ENCODE measurements at regions not wholly inside any gene's neighbourhood (a gene's known extent, or its start where the extent isn't known, plus 50 kb on each side); places are given as distances from the start of the nearest gene placed in this dataset.

GRCh38 chr15:61420546-61420945, 191.4 kb upstream of the RORA start:
- Mint-ChIP-seq H3K4me3 (no peak overlapping the region), H3K27ac (ENCODE audit: low read depth) (no peak overlapping the region), H3K4me1 (no peaks in the 10 kb centered on the region), H3K36me3 (ENCODE audit: insufficient read depth) (no peaks in the 10 kb centered on the region), H3K27me3 (peaks cover 36% of the 10 kb centered on the region), H3K9me3 (no peaks in the 10 kb centered on the region)
- ATAC-seq (replicated peaks; ENCODE audit: extremely low read depth, poor library complexity, severe bottlenecking) (no peak), DNase-seq (ENCODE audit: low spot score in 2 of 2) (no peak)

DNA sequence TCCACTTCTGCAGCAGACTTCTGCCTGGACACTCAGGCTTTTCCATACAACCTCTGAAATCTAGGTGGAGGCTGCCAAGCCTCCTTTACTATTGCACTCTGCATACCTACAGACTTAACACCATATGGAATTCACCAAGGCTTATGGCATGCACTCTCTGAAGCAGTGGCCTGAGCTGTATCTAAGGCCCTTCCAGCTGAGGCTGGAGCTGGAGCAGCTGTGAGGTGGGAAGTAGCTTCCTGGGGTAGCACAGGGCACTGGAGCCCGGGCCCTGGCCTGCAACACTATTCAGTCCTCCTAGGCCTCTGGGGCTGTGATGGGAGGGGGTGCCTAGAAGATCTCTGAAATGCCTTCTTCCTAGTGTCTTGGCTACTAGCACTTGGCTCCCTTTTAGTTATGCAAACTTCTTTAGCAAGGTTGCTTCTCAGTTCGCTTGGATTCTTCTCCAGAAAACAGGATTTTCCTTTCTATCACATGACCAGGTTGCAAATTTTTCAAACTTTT, 186.6 kb upstream of the RORA start:
- H3K4me1 Mint-ChIP-seq = no peaks in the 10 kb centered on the region
- ATAC-seq (replicated peaks; ENCODE audit: extremely low read depth, poor library complexity, severe bottlenecking) (no peak), DNase-seq (ENCODE audit: low spot score in 2 of 2) (no peak)
- no peaks in the 10 kb centered on the region for H3K36me3 Mint-ChIP-seq (ENCODE audit: insufficient read depth)
- no peak overlapping the region for H3K27ac Mint-ChIP-seq (ENCODE audit: low read depth)
- H3K27me3 Mint-ChIP-seq = peaks cover 39% of the 10 kb centered on the region
- H3K4me3 Mint-ChIP-seq = no peak overlapping the region
- no peaks in the 10 kb centered on the region for H3K9me3 Mint-ChIP-seq

DNA sequence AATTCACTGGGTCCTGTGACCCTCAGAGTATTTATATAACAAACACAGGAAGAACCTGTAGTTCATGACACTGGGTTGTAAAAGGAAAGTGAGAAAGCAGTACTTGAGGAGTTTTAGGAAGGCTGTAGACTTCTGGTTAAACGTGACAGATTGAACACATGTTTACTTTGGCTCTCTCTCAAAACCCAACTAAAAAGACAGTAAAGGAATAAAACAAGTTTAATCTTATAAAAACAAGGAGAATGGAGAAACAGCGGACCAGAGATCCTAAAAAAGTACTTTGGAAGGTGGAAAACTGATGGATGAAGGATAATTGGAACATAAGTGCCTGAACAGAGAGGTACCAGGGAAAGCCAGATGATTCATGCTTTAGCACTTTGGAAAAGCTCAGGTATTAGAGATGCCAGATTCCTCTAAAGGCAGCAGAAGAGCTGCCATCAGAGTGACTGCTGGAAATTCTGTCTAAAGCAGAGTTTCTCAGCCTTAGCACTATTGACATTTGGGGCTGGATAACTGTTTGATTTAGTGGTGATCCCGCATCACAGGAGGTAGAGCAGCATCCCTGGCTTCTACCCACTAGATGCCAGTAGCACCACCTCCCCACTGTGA, 182.9 kb upstream of the RORA start:
- Mint-ChIP-seq H3K9me3 (no peaks in the 10 kb centered on the region), H3K4me1 (no peaks in the 10 kb centered on the region), H3K27ac (ENCODE audit: low read depth) (no peak overlapping the region), H3K36me3 (ENCODE audit: insufficient read depth) (no peaks in the 10 kb centered on the region), H3K4me3 (no peak overlapping the region), H3K27me3 (peaks cover 51% of the 10 kb centered on the region)
- no peak for DNase-seq (ENCODE audit: low spot score in 2 of 2)
- ATAC-seq (replicated peaks; ENCODE audit: extremely low read depth, poor library complexity, severe bottlenecking) = no peak

GRCh38 chr15:61410662-61411061, 181.6 kb upstream of the RORA start:
- ATAC-seq (replicated peaks; ENCODE audit: extremely low read depth, poor library complexity, severe bottlenecking) = no peak
- Mint-ChIP-seq H3K36me3 (ENCODE audit: insufficient read depth) (no peaks in the 10 kb centered on the region), H3K4me3 (no peak overlapping the region), H3K27me3 (peaks cover 53% of the 10 kb centered on the region), H3K4me1 (no peaks in the 10 kb centered on the region), H3K9me3 (no peaks in the 10 kb centered on the region), H3K27ac (ENCODE audit: low read depth) (no peak overlapping the region)
- no peak for DNase-seq (ENCODE audit: low spot score in 2 of 2)

DNA sequence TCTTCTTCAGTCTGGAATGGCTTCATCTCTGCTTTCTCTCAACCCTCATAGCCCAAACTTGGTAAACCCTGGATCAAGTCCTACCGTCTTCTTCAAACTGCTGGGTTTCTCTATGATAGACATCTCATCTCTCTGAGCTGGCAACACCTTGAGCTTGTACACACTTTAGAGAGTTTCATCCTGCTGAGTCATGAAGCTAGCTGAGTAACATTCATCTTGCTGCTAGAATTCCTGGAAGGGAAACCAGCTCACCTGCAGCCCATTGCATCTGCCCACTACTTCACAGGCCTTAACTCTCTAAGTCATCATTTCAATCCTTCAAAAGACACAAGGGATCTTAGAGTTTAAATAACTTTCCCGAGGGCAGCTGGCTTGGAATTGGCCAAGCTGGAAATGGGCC, 175.5 kb upstream of the RORA start:
- no peak for ATAC-seq (replicated peaks; ENCODE audit: extremely low read depth, poor library complexity, severe bottlenecking)
- Mint-ChIP-seq H3K36me3 (ENCODE audit: insufficient read depth) (no peaks in the 10 kb centered on the region), H3K4me1 (no peaks in the 10 kb centered on the region), H3K9me3 (no peaks in the 10 kb centered on the region), H3K4me3 (no peak overlapping the region), H3K27me3 (peaks cover 69% of the 10 kb centered on the region), H3K27ac (ENCODE audit: low read depth) (no peak overlapping the region)
- no peak for DNase-seq (ENCODE audit: low spot score in 2 of 2)

DNA sequence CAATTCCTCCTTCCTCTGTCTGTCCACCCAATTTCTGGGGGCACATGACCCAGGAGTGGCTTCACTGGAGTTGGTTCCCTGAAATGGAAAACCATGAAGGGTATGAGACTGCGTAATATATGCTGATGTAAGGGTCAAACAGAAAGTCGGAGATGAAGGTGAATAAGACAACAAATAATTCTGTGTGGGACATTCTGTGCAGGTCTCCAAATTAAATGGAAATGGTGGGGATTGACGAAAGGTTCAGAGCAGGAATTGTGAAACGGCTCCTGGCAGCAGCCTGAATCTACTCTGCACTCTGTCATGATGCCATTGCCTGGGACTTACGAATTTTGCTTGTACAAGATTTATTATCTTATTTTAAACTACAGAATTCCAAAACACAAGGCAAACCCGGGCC, 174.8 kb upstream of the RORA start:
- Mint-ChIP-seq H3K36me3 (ENCODE audit: insufficient read depth) (no peaks in the 10 kb centered on the region), H3K4me3 (no peak overlapping the region), H3K9me3 (no peaks in the 10 kb centered on the region), H3K27me3 (peaks cover 67% of the 10 kb centered on the region), H3K27ac (ENCODE audit: low read depth) (no peak overlapping the region), H3K4me1 (no peaks in the 10 kb centered on the region)
- DNase-seq (ENCODE audit: low spot score in 2 of 2) = no peak
- no peak for ATAC-seq (replicated peaks; ENCODE audit: extremely low read depth, poor library complexity, severe bottlenecking)

DNA sequence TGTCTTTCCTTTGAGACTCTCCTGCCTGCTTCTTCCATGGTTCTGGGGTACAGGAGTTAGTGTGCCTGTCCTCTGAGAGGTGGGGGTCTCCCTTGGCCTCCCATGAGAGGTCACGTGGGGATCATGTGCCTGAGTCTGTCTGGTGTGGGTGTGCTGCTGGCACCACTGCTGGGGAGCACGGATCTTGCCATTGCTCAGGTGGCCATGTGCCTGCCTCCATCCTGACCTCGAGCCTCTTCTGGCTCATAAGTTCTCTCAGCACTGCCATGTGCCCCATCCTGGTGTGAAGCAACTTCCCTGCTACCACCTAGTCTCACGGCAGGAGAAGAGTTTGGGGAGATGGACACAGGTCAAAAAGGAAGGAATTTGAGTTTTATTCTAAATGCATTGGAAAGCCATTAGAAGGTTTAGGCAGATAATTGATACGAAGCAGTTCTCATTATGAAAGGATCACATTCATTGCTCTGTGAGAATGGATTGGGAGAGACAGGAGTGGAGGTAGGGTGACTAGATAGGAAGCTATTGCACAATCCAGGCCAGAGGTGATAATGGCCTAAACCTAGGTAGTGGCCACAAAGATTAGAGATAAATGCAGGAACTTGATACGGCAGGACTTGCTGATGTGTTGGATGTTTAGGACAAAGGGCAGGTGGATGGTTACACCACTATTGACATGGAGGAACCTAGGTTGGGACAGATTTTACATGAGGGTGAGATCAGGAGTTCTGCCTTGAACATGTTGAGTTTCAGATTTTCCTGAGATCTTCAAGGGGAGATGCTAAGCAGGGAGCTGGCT, 173.0 kb upstream of the RORA start:
- peaks cover 49% of the 10 kb centered on the region for H3K27me3 Mint-ChIP-seq
- no peak for ATAC-seq (replicated peaks; ENCODE audit: extremely low read depth, poor library complexity, severe bottlenecking)
- peaks cover 6% of the 10 kb centered on the region for H3K9me3 Mint-ChIP-seq

GRCh38 chr15:61398310-61398709, 169.2 kb upstream of the RORA start:
- H3K9me3 Mint-ChIP-seq = peaks cover 6% of the 10 kb centered on the region
- no peak for DNase-seq (ENCODE audit: low spot score in 2 of 2)
- no peaks in the 10 kb centered on the region for H3K4me1 Mint-ChIP-seq
- no peak overlapping the region for H3K27ac Mint-ChIP-seq (ENCODE audit: low read depth)
- H3K4me3 Mint-ChIP-seq = no peak overlapping the region
- H3K27me3 Mint-ChIP-seq = peaks cover 37% of the 10 kb centered on the region
- ATAC-seq (replicated peaks; ENCODE audit: extremely low read depth, poor library complexity, severe bottlenecking) = no peak
- no peaks in the 10 kb centered on the region for H3K36me3 Mint-ChIP-seq (ENCODE audit: insufficient read depth)

More for the DNA sequence above, 173.0 kb upstream of the RORA start:
- Mint-ChIP-seq H3K4me3 (no peak overlapping the region), H3K27ac (ENCODE audit: low read depth) (no peak overlapping the region), H3K4me1 (no peaks in the 10 kb centered on the region), H3K36me3 (ENCODE audit: insufficient read depth) (no peaks in the 10 kb centered on the region)
- no peak for DNase-seq (ENCODE audit: low spot score in 2 of 2)

DNA sequence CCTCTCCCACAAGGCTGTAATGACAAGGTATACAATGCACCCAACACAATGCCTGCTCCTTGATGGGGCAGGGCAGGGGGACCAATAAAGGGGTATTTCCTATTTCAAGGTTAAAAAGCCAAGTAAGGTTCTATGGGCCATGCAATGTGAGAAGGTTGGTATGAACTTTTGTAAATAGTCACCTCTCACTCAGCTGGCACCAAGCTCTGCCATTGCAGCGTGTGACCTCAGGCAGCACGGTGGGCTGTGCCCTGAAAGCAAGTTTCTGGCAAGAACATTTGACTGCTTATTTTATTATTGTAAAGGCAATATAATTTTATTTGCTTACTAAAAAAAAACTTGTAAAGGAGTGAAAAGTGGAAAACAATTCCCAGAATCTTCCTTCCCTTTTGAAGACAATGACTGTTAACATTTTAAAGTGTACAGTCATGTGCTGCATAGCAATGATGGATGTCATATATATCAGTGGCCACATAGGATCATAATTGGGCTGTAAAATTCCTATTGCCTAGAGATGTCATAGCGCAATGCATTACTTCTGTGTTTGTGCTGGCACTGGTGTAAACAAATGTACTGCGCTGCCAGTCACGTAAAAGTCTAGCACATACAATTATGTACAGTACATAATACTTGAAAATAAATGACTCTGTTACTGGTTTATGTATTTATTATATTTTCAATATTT, 167.3 kb upstream of the RORA start:
- ATAC-seq (replicated peaks; ENCODE audit: extremely low read depth, poor library complexity, severe bottlenecking) (no peak), DNase-seq (ENCODE audit: low spot score in 2 of 2) (no peak)
- no peak overlapping the region for H3K27ac Mint-ChIP-seq (ENCODE audit: low read depth)
- peaks cover 6% of the 10 kb centered on the region for H3K9me3 Mint-ChIP-seq
- no peaks in the 10 kb centered on the region for H3K36me3 Mint-ChIP-seq (ENCODE audit: insufficient read depth)
- no peaks in the 10 kb centered on the region for H3K4me1 Mint-ChIP-seq
- no peak overlapping the region for H3K4me3 Mint-ChIP-seq
- H3K27me3 Mint-ChIP-seq = peaks cover 33% of the 10 kb centered on the region

DNA sequence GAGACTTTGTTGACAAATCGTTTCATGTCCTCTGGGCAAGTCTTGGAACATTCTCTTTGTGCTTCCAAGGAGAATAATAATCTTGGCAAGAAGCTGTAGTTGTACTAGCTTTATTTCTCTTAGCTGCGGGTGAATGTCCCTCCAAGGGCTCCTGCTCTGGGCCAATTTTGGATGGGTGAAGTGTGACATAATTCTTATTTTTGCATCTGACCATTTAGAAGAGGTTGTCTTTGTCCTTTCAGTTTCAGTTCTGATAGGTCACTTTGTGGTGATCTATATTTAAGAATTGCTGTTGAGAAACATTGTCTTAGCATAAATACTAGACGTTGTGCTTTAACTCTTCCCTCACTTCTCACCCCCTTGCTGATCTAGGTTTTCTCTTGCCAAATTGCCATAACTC, 164.8 kb upstream of the RORA start:
- Mint-ChIP-seq H3K9me3 (peaks cover 6% of the 10 kb centered on the region), H3K27me3 (peaks cover 35% of the 10 kb centered on the region), H3K4me3 (no peak overlapping the region), H3K27ac (ENCODE audit: low read depth) (no peak overlapping the region), H3K36me3 (ENCODE audit: insufficient read depth) (no peaks in the 10 kb centered on the region), H3K4me1 (no peaks in the 10 kb centered on the region)
- ATAC-seq (replicated peaks; ENCODE audit: extremely low read depth, poor library complexity, severe bottlenecking) (no peak), DNase-seq (ENCODE audit: low spot score in 2 of 2) (no peak)

DNA sequence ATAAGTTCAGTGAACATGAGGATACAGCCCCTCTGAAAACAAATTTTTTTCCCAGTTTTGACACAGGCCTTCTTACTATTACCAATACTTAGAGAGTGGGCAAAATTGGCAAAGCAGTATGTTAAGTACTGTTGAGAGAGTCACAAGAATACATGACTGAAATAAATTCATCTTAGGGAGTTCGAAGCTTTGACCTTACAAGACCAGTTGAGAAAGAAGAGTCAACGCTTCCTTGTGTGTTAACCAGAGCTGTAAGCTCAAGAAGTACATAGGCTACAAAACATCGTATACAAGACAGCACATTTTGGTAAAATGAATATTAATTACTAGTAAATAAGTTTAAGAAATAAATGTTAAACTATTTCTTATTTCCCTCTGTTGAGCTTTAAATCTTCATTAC, 164.4 kb upstream of the RORA start:
- Mint-ChIP-seq H3K9me3 (peaks cover 6% of the 10 kb centered on the region), H3K27ac (ENCODE audit: low read depth) (no peak overlapping the region), H3K4me1 (no peaks in the 10 kb centered on the region), H3K27me3 (peaks cover 37% of the 10 kb centered on the region), H3K36me3 (ENCODE audit: insufficient read depth) (no peaks in the 10 kb centered on the region), H3K4me3 (no peak overlapping the region)
- DNase-seq (ENCODE audit: low spot score in 2 of 2) (no peak), ATAC-seq (replicated peaks; ENCODE audit: extremely low read depth, poor library complexity, severe bottlenecking) (no peak)

DNA sequence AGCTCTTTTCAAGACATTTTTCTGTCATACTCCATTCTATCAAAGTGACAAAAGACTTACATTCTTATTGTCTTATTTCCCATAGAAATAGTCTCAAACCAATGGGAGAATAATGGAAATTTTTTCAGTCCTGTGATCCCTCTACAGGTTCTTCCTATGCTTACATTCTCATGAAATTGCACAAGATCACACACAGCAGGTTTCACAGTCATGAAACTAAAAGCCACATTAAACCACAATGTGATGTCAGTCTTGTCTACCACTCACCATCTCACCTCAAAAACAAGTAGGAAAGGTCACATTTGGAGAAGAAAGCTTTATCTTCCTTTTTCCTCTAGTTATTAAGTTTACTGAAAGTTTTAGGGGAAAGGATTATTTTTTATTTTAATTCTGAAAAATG, 161.0 kb upstream of the RORA start:
- Mint-ChIP-seq H3K4me1 (no peaks in the 10 kb centered on the region), H3K27ac (ENCODE audit: low read depth) (no peak overlapping the region), H3K36me3 (ENCODE audit: insufficient read depth) (no peaks in the 10 kb centered on the region), H3K4me3 (no peak overlapping the region), H3K27me3 (peaks cover 68% of the 10 kb centered on the region), H3K9me3 (peaks cover 3% of the 10 kb centered on the region)
- no peak for DNase-seq (ENCODE audit: low spot score in 2 of 2)
- no peak for ATAC-seq (replicated peaks; ENCODE audit: extremely low read depth, poor library complexity, severe bottlenecking)

Data from central memory CD8-positive, alpha-beta T cell (primary cell).